ENCODE measurements at regions not wholly inside any gene's neighbourhood (a gene's known extent, or its start where the extent isn't known, plus 50 kb on each side); places are given as distances from the start of the nearest gene placed in this dataset.

DNA sequence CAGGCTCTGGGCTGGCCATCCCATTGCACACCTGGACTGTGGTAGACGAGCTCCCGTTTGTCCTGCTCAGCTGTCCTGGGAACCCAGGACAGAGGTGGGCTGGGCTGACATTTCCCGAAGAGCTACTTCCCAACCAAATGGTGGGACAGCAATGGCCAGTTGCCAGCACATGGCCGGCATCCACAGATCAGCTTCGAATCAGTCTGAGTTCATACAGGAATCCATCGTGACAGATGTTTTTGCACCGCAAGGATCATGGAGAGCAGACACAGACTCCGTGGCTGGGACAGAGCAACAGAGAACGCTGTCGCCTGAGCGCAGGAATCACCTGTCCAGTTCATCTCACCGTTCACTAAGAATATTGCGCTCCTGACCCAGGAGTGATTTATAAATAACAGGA is 198.5 kb downstream of the TTLL2 start:
- no peak for TF ChIP-seq MAZ (IDR thresholded peaks at IDR 0.05; ENCODE audit: borderline replicate concordance, low read depth, low read length)
- no peak for TF ChIP-seq POLR2A (IDR thresholded peaks at IDR 0.05; ENCODE audit: low read length)
- TF ChIP-seq, protein P1, sequence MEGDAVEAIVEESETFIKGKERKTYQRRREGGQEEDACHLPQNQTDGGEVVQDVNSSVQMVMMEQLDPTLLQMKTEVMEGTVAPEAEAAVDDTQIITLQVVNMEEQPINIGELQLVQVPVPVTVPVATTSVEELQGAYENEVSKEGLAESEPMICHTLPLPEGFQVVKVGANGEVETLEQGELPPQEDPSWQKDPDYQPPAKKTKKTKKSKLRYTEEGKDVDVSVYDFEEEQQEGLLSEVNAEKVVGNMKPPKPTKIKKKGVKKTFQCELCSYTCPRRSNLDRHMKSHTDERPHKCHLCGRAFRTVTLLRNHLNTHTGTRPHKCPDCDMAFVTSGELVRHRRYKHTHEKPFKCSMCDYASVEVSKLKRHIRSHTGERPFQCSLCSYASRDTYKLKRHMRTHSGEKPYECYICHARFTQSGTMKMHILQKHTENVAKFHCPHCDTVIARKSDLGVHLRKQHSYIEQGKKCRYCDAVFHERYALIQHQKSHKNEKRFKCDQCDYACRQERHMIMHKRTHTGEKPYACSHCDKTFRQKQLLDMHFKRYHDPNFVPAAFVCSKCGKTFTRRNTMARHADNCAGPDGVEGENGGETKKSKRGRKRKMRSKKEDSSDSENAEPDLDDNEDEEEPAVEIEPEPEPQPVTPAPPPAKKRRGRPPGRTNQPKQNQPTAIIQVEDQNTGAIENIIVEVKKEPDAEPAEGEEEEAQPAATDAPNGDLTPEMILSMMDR (IDR thresholded peaks at IDR 0.05): no peak
- TF ChIP-seq HDAC2 (IDR thresholded peaks at IDR 0.05): no peak
- no peak for TF ChIP-seq BHLHE40 (IDR thresholded peaks at IDR 0.05; ENCODE audit: low read depth, low read length)

All from A549 (cell line).